ENCODE measurements at regions not wholly inside any gene's neighbourhood (a gene's known extent, or its start where the extent isn't known, plus 50 kb on each side); places are given as distances from the start of the nearest gene placed in this dataset.

- DNase-seq (ENCODE audit: low read depth, low spot score): no peak
- no peak overlapping the region for H3K4me3 ChIP-seq (ENCODE audit: low read depth, low read length)
- TF ChIP-seq CTCF (IDR thresholded peaks at IDR 0.05; ENCODE audit: low read depth, low read length): no peak
- in situ Hi-C loops (cut with HindIII; ENCODE audit: low sequenced_read_pairs): no loop called here
Measured at GRCh38 chr12:124426594-124427555, 132.0 kb downstream of the RFLNA start.

GRCh38 chr12:124425667-124426066 lies 130.8 kb downstream of the RFLNA start:
- TF ChIP-seq CTCF (IDR thresholded peaks at IDR 0.05; ENCODE audit: low read depth, low read length): no peak
- H3K4me3 ChIP-seq (ENCODE audit: low read depth, low read length): no peak overlapping the region
- no peak for DNase-seq (ENCODE audit: low read depth, low spot score)
- in situ Hi-C loops (cut with HindIII; ENCODE audit: low sequenced_read_pairs): no loop called here

- in situ Hi-C loops (cut with HindIII; ENCODE audit: low sequenced_read_pairs): no loop called here
- no peak for TF ChIP-seq CTCF (IDR thresholded peaks at IDR 0.05; ENCODE audit: low read depth, low read length)
- H3K4me3 ChIP-seq (ENCODE audit: low read depth, low read length): no peak overlapping the region
- no peak for DNase-seq (ENCODE audit: low read depth, low spot score)
Measured at GRCh38 chr12:124424516-124424905, 129.6 kb downstream of the RFLNA start.

GRCh38 chr12:124423761-124424515 lies 129.0 kb downstream of the RFLNA start:
- no peak overlapping the region for H3K4me3 ChIP-seq (ENCODE audit: low read depth, low read length)
- in situ Hi-C loops (cut with HindIII; ENCODE audit: low sequenced_read_pairs): no loop called here
- no peak for DNase-seq (ENCODE audit: low read depth, low spot score)
- no peak for TF ChIP-seq CTCF (IDR thresholded peaks at IDR 0.05; ENCODE audit: low read depth, low read length)

- no peak for TF ChIP-seq CTCF (IDR thresholded peaks at IDR 0.05; ENCODE audit: low read depth, low read length)
- DNase-seq (ENCODE audit: low read depth, low spot score): peak; percentile 98
- H3K4me3 ChIP-seq (ENCODE audit: low read depth, low read length): peak overlapping the region; percentile 20
- in situ Hi-C loops (cut with HindIII; ENCODE audit: low sequenced_read_pairs): no loop called here
Measured at GRCh38 chr12:124422570-124423523, 128.0 kb downstream of the RFLNA start.

- DNase-seq (ENCODE audit: low read depth, low spot score): no peak
- TF ChIP-seq CTCF (IDR thresholded peaks at IDR 0.05; ENCODE audit: low read depth, low read length): no peak
- in situ Hi-C loops (cut with HindIII; ENCODE audit: low sequenced_read_pairs): no loop called here
- peak overlapping the region; percentile 20 for H3K4me3 ChIP-seq (ENCODE audit: low read depth, low read length)
Measured at GRCh38 chr12:124422142-124422569, 127.3 kb downstream of the RFLNA start.
